Adrenal gland (tissue), 9 donors: ENCODE measurements at regions not wholly inside any gene's neighbourhood (a gene's known extent, or its start where the extent isn't known, plus 50 kb on each side); places are given as distances from the start of the nearest gene placed in this dataset.

Experiments
- DNase-seq, 7 donors: peaks; one replicate each; pipeline ENCODE4 v3.0.0-alpha.2; 2019 to 2020
- H3K27ac ChIP-seq, 5 donors: fragments of 200-600 bp; sonication (generic) in 4 of 5; 1 replicate in 3 of 5; 2 replicates in 2 of 5; pipeline versions ENCODE4 v1.5.1 to v1.8.0; 2016 to 2020; ENCODE audit warnings: mild to moderate bottlenecking in 1 of 5
- H3K27me3 ChIP-seq: fragments of 200-600 bp; 2 replicates; pipeline ENCODE4 v1.8.0; 2021
- H3K36me3 ChIP-seq, 2 donors: fragments of 200-600 bp; replicated peaks in 1 of 2; 1 replicate in 1 of 2; 2 replicates in 1 of 2; pipeline versions ENCODE4 v1.5.1 to v1.8.0; 2018 to 2022
- H3K4me1 ChIP-seq, 2 donors: fragments of 200-600 bp; replicated peaks in 1 of 2; 1 replicate in 1 of 2; 2 replicates in 1 of 2; pipeline versions ENCODE4 v1.5.1 to v1.8.0; 2018 to 2021
- H3K4me3 ChIP-seq, 4 donors: fragments of 200-600 bp; sonication (generic) in 3 of 4; one replicate each; pipeline ENCODE4 v1.5.1; 2016 to 2018
- H3K9me3 ChIP-seq, 3 donors: fragments of 200-600 bp; sonication (generic) in 1 of 3; replicated peaks in 1 of 3; 1 replicate in 2 of 3; 2 replicates in 1 of 3; pipeline versions ENCODE4 v1.5.1 to v1.8.0; 2016 to 2021
- POLR2A ChIP-seq, 2 donors: fragments of 450-650 bp; IDR thresholded peaks; one replicate each; pipeline ENCODE4 v1.6.1; 2017; ENCODE audit warnings: antibody characterized with exemption in 2 of 2, mild to moderate bottlenecking in 2 of 2, moderate library complexity in 1 of 2
- WGBS, 4 donors: extraction: QIAGEN DNeasy Blood & Tissue Kit in 2 of 4; methylation state at CpG; one replicate each; pipeline versions ENCODE4 v1.1.5 to v1.1.7; 2013 to 2017; 5-methylcytosine and 5-hydroxymethylcytosine counted together
- intact Hi-C, 2 donors: fragments of 100-400 bp; cut with DNase I; formaldehyde crosslinking; loops; one replicate each; pipeline versions ENCODE4 v1.14.1 to v1.15.0; 2022 to 2023
- TF ChIP-seq, protein P1 (sequence below), 6 experiments: fragments of 450-650 bp in 4 of 6; fragments of 200-600 bp in 2 of 6; sonication (generic) in 1 of 6; IDR thresholded peaks; 1 replicate in 5 of 6; 2 replicates in 1 of 6; pipeline versions ENCODE4 v1.5.1 to v1.8.0; 2016 to 2021; ENCODE audit warnings: antibody characterized with exemption in 6 of 6, mild to moderate bottlenecking in 2 of 6, moderate library complexity in 1 of 6
- donor health status: healthy with polysubstance abuse.
- donor health status: Bipolar disorder and iron deficiency.
- donor health status: DM: yes; HTN: yes; CAD: no.
- donor health status: DM: no; HTN: no; CAD: no.
- donor health status: DM: no; HTN: no; CAD: no.

DNA sequence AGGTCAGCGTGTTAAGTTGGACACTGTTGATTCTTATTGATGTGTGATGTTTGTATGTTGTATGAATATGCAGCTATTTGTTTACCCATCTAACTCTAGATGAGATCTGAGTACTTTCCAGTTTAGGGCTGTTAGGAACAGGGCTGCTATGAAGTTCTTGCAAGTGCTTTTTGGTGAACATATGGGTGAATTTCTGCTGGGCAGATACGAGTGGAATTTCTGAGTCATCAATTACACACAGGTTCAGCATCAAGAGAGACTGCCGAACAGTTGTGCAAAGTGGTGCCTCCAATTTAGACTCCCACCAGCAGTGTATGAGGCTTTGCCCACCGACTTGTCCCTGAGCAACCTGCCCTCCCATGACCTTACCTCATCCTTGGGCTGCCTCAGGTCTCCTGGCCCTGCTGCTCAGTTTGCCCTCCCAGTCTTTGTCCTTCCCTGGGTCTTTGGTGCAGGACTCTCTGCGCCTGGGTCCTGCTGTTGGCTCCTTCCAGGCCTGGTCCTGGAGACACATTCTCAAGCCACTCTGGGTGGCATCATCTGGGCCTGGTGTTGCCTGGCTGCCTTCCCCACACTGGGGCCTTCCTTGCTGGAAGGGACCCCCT lies 343.6 kb downstream of the PTPRU start:
- H3K27ac ChIP-seq = no peak overlapping the region
- no peak overlapping the region for H3K4me3 ChIP-seq
- WGBS, 4 donors = 65 to 72% (median 70%) methylated on average over 5 of the region's 5 CpGs
- no peaks in the 10 kb centered on the region for H3K27me3 ChIP-seq
- H3K9me3 ChIP-seq = no peaks in the 10 kb centered on the region
- intact Hi-C loops = no loop called here
- H3K36me3 ChIP-seq = no peaks in the 10 kb centered on the region
- no peak for DNase-seq
- H3K4me1 ChIP-seq = no peaks in the 10 kb centered on the region
- TF ChIP-seq, protein P1, sequence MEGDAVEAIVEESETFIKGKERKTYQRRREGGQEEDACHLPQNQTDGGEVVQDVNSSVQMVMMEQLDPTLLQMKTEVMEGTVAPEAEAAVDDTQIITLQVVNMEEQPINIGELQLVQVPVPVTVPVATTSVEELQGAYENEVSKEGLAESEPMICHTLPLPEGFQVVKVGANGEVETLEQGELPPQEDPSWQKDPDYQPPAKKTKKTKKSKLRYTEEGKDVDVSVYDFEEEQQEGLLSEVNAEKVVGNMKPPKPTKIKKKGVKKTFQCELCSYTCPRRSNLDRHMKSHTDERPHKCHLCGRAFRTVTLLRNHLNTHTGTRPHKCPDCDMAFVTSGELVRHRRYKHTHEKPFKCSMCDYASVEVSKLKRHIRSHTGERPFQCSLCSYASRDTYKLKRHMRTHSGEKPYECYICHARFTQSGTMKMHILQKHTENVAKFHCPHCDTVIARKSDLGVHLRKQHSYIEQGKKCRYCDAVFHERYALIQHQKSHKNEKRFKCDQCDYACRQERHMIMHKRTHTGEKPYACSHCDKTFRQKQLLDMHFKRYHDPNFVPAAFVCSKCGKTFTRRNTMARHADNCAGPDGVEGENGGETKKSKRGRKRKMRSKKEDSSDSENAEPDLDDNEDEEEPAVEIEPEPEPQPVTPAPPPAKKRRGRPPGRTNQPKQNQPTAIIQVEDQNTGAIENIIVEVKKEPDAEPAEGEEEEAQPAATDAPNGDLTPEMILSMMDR (IDR thresholded peaks at IDR 0.05) = no peak
- no peak for TF ChIP-seq POLR2A (IDR thresholded peaks at IDR 0.05)

DNA sequence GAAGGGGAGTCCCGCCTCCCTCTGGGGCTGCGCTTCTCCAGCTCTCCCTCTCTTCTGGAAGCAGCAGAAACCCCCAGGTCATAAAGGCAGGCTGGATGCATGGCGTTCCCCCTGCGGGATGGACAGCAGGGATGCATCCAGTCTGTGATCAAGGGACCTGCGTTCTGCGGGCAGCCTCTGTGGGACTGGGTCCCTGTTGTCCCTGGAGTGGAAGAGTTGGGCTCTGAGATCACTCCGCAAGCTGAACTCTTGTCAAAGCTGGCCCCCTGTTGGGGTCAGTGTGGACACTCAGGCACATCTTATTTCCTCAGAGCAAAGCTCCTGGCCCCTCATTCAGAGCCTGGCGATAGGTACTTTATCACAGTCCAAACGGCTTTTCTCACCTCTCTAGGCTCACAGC lies 341.2 kb downstream of the PTPRU start:
- TF ChIP-seq POLR2A (IDR thresholded peaks at IDR 0.05) = no peak
- TF ChIP-seq, protein P1 (IDR thresholded peaks at IDR 0.05) = no peak
- H3K27ac ChIP-seq = no peak overlapping the region
- 45 to 63% (median 57%) methylated on average over 6 to 9 of the region's 9 CpGs for WGBS, 4 donors
- no peaks in the 10 kb centered on the region for H3K36me3 ChIP-seq
- H3K9me3 ChIP-seq = no peaks in the 10 kb centered on the region
- H3K27me3 ChIP-seq = no peaks in the 10 kb centered on the region
- no peaks in the 10 kb centered on the region for H3K4me1 ChIP-seq
- H3K4me3 ChIP-seq = no peak overlapping the region
- intact Hi-C loops = no loop called here
- DNase-seq = no peak

GRCh38 chr1:29576510-29576909 lies 340.2 kb downstream of the PTPRU start:
- DNase-seq = no peak
- Histone ChIP-seq H3K27ac (no peak overlapping the region), H3K4me1 (no peaks in the 10 kb centered on the region), H3K27me3 (peaks cover 4% of the 10 kb centered on the region), H3K36me3 (no peaks in the 10 kb centered on the region), H3K4me3 (no peak overlapping the region), H3K9me3 (no peaks in the 10 kb centered on the region)
- 72 to 91% (median 79%) methylated on average over 4 to 6 of the region's 6 CpGs for WGBS, 4 donors
- intact Hi-C loops = no loop called here
- TF ChIP-seq, protein P1 (IDR thresholded peaks at IDR 0.05) = no peak
- TF ChIP-seq POLR2A (IDR thresholded peaks at IDR 0.05) = no peak

DNA sequence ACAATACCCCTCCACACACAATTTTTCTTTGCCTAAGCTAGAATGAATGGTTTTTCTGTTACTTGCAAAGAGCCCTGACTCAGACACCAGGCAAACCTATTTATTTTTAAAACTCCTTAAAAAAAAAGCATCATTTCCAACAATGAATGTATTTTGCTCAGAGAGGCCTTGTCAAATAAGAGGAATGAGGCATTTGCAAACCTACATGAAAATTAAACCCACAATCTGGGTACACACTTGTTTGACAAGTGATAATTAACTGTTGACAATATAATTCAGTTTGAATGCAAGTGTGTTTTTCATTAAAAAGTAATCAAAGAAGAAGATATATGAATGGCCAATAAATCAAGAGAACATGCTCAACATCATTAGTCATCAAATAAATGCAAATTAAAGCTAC lies 339.5 kb downstream of the PTPRU start:
- Histone ChIP-seq H3K4me1 (no peaks in the 10 kb centered on the region), H3K4me3 (no peak overlapping the region), H3K9me3 (no peaks in the 10 kb centered on the region), H3K36me3 (no peaks in the 10 kb centered on the region), H3K27me3 (peaks cover 4% of the 10 kb centered on the region), H3K27ac (no peak overlapping the region)
- no peak for TF ChIP-seq POLR2A (IDR thresholded peaks at IDR 0.05)
- TF ChIP-seq, protein P1 (IDR thresholded peaks at IDR 0.05) = no peak
- intact Hi-C loops = no loop called here
- no peak for DNase-seq
